ENCODE measurements at regions not wholly inside any gene's neighbourhood (a gene's known extent, or its start where the extent isn't known, plus 50 kb on each side); places are given as distances from the start of the nearest gene placed in this dataset.

DNA sequence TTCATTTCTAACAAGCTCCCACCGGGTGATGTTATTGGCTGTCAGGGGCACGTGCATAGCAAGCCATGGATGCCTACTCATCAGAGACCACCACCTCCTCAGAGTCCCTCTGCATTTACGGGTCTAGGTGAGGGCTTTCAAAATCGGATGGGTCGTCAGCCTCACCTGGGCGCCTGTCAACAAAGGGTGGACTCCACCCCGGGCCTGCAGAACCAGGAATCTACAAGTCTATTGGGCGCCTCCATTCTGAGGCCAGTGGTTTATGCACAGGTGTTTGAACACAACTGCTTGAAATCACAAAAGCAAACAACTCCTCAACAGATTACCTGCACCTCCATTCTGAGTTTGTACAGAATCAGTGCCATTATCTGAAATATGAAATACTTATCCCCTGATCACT lies 318.9 kb downstream of the PTTG2 start:
- TF ChIP-seq, protein P1, sequence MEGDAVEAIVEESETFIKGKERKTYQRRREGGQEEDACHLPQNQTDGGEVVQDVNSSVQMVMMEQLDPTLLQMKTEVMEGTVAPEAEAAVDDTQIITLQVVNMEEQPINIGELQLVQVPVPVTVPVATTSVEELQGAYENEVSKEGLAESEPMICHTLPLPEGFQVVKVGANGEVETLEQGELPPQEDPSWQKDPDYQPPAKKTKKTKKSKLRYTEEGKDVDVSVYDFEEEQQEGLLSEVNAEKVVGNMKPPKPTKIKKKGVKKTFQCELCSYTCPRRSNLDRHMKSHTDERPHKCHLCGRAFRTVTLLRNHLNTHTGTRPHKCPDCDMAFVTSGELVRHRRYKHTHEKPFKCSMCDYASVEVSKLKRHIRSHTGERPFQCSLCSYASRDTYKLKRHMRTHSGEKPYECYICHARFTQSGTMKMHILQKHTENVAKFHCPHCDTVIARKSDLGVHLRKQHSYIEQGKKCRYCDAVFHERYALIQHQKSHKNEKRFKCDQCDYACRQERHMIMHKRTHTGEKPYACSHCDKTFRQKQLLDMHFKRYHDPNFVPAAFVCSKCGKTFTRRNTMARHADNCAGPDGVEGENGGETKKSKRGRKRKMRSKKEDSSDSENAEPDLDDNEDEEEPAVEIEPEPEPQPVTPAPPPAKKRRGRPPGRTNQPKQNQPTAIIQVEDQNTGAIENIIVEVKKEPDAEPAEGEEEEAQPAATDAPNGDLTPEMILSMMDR (conservative IDR thresholded peaks at IDR 0.05 in 1 of 2, IDR thresholded peaks at IDR 0.05 in 1 of 2; ENCODE audit: extremely low read depth in 1 of 2, insufficient read depth in 1 of 2, low read depth in 1 of 2, low read length in 2 of 2), result no peak
- TF ChIP-seq EZH2 (IDR thresholded peaks at IDR 0.05; ENCODE audit: borderline replicate concordance, low read length), result no peak
